ENCODE measurements at regions not wholly inside any gene's neighbourhood (a gene's known extent, or its start where the extent isn't known, plus 50 kb on each side); places are given as distances from the start of the nearest gene placed in this dataset.

DNA sequence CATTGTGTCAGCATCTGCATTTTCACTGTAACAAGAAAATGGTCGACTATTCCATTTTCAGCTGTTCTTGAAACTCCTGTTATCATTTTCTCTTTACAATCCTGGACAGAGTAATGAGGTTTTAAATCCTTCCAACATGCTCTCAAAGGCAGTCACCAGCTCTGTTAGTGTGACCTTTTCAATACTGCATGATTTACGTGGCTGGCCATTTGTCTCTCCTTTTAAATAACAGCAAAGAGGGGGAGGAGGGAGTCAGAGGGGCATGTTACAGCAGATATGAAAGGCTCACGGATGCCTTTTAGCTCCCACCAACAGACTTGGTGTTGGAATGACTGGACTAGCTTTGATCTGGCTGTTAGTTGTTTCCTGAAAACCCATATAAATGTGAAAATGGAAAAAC, 1251.2 kb downstream of the AACS start:
- no TSS peak for BruUV-seq (replicated peaks)
- Histone ChIP-seq H4K20me1 (ENCODE audit: insufficient read depth, low read length) (no peaks in the 10 kb centered on the region), H3K4me1 (ENCODE audit: insufficient read depth, low read length, poor library complexity, severe bottlenecking) (no peaks in the 10 kb centered on the region), H3K9me3 (ENCODE audit: low read length) (no peaks in the 10 kb centered on the region), H3K4me2 (ENCODE audit: low read length) (no peak overlapping the region), H3K27ac (ENCODE audit: low read depth, low read length, poor library complexity, severe bottlenecking) (no peak overlapping the region), H3K4me3 (ENCODE audit: low read depth, low read length, poor library complexity, severe bottlenecking) (no peak overlapping the region), H3K36me3 (ENCODE audit: insufficient read depth, low read length) (no peaks in the 10 kb centered on the region), H2AFZ (ENCODE audit: low read length) (no peak overlapping the region), H3K79me2 (ENCODE audit: insufficient read depth, low read depth, low read length) (no peaks in the 10 kb centered on the region), H3K9me2 (ENCODE audit: insufficient read depth, low read length) (no peaks in the 10 kb centered on the region)
- TF ChIP-seq EZH2phosphoT487 (IDR thresholded peaks at IDR 0.05; ENCODE audit: borderline replicate concordance, low read depth, low read length), result no peak
- no peak for TF ChIP-seq CTCF (conservative IDR thresholded peaks at IDR 0.05; ENCODE audit: low read length)
- ChIA-PET POLR2A (interaction anchor here (0.8 kb wide), 1 partner anchor 608 kb away, joined by 3 read pairs; no protein-coding TSS in a partner anchor), CTCF (ENCODE audit: unreplicated experiment) (no interaction called here)
- intact Hi-C loops (cut with micrococcal nuclease; ENCODE audit: unreplicated experiment), result no loop called here
- no peak for DNase-seq (ENCODE audit: low spot score)

- DNase-seq (ENCODE audit: low spot score), result no peak
- Histone ChIP-seq H3K9me3 (ENCODE audit: low read length) (no peaks in the 10 kb centered on the region), H3K79me2 (ENCODE audit: insufficient read depth, low read depth, low read length) (no peaks in the 10 kb centered on the region), H3K4me1 (ENCODE audit: insufficient read depth, low read length, poor library complexity, severe bottlenecking) (no peaks in the 10 kb centered on the region), H3K4me2 (ENCODE audit: low read length) (no peak overlapping the region), H3K27ac (ENCODE audit: low read depth, low read length, poor library complexity, severe bottlenecking) (no peak overlapping the region), H3K9me2 (ENCODE audit: insufficient read depth, low read length) (no peaks in the 10 kb centered on the region), H3K36me3 (ENCODE audit: insufficient read depth, low read length) (no peaks in the 10 kb centered on the region), H2AFZ (ENCODE audit: low read length) (no peak overlapping the region), H4K20me1 (ENCODE audit: insufficient read depth, low read length) (no peaks in the 10 kb centered on the region), H3K4me3 (ENCODE audit: low read depth, low read length, poor library complexity, severe bottlenecking) (no peak overlapping the region)
- ChIA-PET CTCF (ENCODE audit: unreplicated experiment) (no interaction called here), POLR2A (no interaction called here)
- no peak for TF ChIP-seq EZH2phosphoT487 (IDR thresholded peaks at IDR 0.05; ENCODE audit: borderline replicate concordance, low read depth, low read length)
- TF ChIP-seq CTCF (conservative IDR thresholded peaks at IDR 0.05; ENCODE audit: low read length), result no peak
- BruUV-seq (replicated peaks), result no TSS peak
- intact Hi-C loops (cut with micrococcal nuclease; ENCODE audit: unreplicated experiment), result no loop called here
Observed at GRCh38 chr12:126337556-126338441, 1272.6 kb downstream of the AACS start.

DNA sequence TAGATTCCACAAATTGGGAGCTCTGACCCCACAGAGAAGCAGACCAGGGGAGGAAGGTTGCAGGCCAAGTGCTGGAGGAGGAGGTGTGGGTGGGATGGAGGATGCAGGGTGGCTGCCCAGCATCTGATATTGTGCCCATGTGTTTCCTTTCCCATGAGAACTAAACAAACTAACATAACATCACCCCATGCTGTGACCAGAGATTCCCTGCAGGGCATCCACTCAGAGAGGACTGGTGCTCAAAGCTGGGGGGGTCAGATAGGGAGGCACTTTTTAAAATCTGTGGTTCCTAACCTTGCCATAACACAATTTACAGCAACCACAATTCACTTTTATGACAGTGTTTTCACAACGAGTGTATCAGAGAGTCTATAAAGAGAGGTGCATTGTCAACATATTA, 1277.6 kb downstream of the AACS start:
- DNase-seq (ENCODE audit: low spot score), result no peak
- Histone ChIP-seq H3K4me3 (ENCODE audit: low read depth, low read length, poor library complexity, severe bottlenecking) (no peak overlapping the region), H3K9me3 (ENCODE audit: low read length) (no peaks in the 10 kb centered on the region), H3K79me2 (ENCODE audit: insufficient read depth, low read depth, low read length) (no peaks in the 10 kb centered on the region), H3K4me1 (ENCODE audit: insufficient read depth, low read length, poor library complexity, severe bottlenecking) (no peaks in the 10 kb centered on the region), H3K27ac (ENCODE audit: low read depth, low read length, poor library complexity, severe bottlenecking) (no peak overlapping the region), H4K20me1 (ENCODE audit: insufficient read depth, low read length) (no peaks in the 10 kb centered on the region), H3K4me2 (ENCODE audit: low read length) (no peak overlapping the region), H3K36me3 (ENCODE audit: insufficient read depth, low read length) (no peaks in the 10 kb centered on the region), H2AFZ (ENCODE audit: low read length) (no peak overlapping the region), H3K9me2 (ENCODE audit: insufficient read depth, low read length) (no peaks in the 10 kb centered on the region)
- no peak for TF ChIP-seq EZH2phosphoT487 (IDR thresholded peaks at IDR 0.05; ENCODE audit: borderline replicate concordance, low read depth, low read length)
- TF ChIP-seq CTCF (conservative IDR thresholded peaks at IDR 0.05; ENCODE audit: low read length), result no peak
- intact Hi-C loops (cut with micrococcal nuclease; ENCODE audit: unreplicated experiment), result no loop called here
- POLR2A ChIA-PET, result no interaction called here
- BruUV-seq (replicated peaks), result no TSS peak
- CTCF ChIA-PET (ENCODE audit: unreplicated experiment), result no interaction called here
